ENCODE measurements at regions not wholly inside any gene's neighbourhood (a gene's known extent, or its start where the extent isn't known, plus 50 kb on each side); places are given as distances from the start of the nearest gene placed in this dataset.

DNA sequence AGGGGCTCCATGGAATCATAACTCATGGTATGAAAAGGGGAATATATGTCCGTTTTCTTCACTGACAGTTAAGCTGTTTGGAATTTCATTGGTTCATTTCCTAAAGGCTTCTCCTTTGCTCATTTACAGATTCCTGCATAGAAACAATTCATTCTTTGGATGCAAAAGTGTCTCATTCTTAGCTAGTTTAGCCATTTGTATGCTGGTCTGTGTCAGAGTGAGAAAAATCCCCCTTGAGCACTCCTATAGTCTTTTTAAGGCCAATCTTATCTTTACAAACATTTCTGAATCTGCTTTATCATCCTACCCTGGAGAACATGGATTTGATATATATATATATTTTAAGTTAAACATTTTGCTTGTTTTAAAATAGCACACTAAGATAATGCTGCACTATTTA lies 1260.9 kb upstream of the NRXN1 start (continued):
- no peak for TF ChIP-seq RCOR1 (conservative IDR thresholded peaks at IDR 0.05; ENCODE audit: low read depth, low read length)
- no peak for TF ChIP-seq HDAC6 (IDR thresholded peaks at IDR 0.05; ENCODE audit: unreplicated experiment)
- no peak for TF ChIP-seq KAT2A (conservative IDR thresholded peaks at IDR 0.05; ENCODE audit: control insufficient read depth, low read depth, low read length)
- TF ChIP-seq, protein P1, sequence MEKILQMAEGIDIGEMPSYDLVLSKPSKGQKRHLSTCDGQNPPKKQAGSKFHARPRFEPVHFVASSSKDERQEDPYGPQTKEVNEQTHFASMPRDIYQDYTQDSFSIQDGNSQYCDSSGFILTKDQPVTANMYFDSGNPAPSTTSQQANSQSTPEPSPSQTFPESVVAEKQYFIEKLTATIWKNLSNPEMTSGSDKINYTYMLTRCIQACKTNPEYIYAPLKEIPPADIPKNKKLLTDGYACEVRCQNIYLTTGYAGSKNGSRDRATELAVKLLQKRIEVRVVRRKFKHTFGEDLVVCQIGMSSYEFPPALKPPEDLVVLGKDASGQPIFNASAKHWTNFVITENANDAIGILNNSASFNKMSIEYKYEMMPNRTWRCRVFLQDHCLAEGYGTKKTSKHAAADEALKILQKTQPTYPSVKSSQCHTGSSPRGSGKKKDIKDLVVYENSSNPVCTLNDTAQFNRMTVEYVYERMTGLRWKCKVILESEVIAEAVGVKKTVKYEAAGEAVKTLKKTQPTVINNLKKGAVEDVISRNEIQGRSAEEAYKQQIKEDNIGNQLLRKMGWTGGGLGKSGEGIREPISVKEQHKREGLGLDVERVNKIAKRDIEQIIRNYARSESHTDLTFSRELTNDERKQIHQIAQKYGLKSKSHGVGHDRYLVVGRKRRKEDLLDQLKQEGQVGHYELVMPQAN (conservative IDR thresholded peaks at IDR 0.05), result no peak
- no peak for TF ChIP-seq MTA3 (IDR thresholded peaks at IDR 0.05; ENCODE audit: borderline replicate concordance, low read length)
- no peak for TF ChIP-seq EGR1 (IDR thresholded peaks at IDR 0.05; ENCODE audit: borderline replicate concordance in 1 of 2, low read depth in 2 of 2, low read length in 2 of 2)

DNA sequence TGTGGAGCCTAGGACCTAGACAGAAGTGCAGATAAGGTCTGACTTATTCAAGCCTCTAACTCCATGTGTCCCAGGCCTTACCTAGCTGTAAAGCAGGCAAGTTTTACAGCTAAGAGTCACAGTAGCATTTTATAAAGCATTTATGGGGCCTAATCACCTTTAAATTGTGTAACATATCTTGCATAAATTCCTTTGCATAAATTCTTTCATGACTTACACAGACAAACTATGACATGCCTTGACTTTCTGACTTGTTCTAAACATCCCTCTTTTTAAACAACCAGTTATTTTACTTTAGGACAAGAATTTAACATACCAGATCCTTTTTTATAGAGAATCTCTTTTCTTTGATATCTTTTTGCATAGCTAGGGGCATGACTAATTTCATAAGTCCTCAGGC lies 1257.8 kb upstream of the NRXN1 start:
- no peak for ATAC-seq
- no peak overlapping the region for H2AFZ ChIP-seq (ENCODE audit: control insufficient read depth, low read depth, low read length)
- SMC1A ChIA-PET (ENCODE audit: uncharacterized antibody, unreplicated experiment), result no interaction called here
- no peaks in the 10 kb centered on the region for H3K4me1 ChIP-seq (ENCODE audit: control insufficient read depth, insufficient read depth, low read length)
- no peak overlapping the region for H3K4me3 ChIP-seq
- H3K9ac ChIP-seq (ENCODE audit: control insufficient read depth, insufficient read depth, low read length), result no peak overlapping the region
- POLR2A ChIA-PET, result no interaction called here
- no peak overlapping the region for H3K27ac ChIP-seq (ENCODE audit: control insufficient read depth, insufficient read depth)
- H4K20me1 ChIP-seq (ENCODE audit: control insufficient read depth, insufficient read depth), result no peaks in the 10 kb centered on the region
- RAD21 ChIA-PET (ENCODE audit: unreplicated experiment), result no interaction called here
- no peaks in the 10 kb centered on the region for H3K9me3 ChIP-seq (replicated peaks; ENCODE audit: control insufficient read depth, insufficient read depth, low read length)
- no TSS peak for BruUV-seq (replicated peaks)
- no peaks in the 10 kb centered on the region for H3K36me3 ChIP-seq (ENCODE audit: control insufficient read depth in 2 of 2, insufficient read depth in 2 of 2, low read length in 1 of 2)
- FAIRE-seq, result no peak
- no peak overlapping the region for H3K4me2 ChIP-seq (ENCODE audit: control insufficient read depth, insufficient read depth)
- no peaks in the 10 kb centered on the region for H3K79me2 ChIP-seq (ENCODE audit: control insufficient read depth, insufficient read depth, low read length)
- TF ChIP-seq, protein P2, sequence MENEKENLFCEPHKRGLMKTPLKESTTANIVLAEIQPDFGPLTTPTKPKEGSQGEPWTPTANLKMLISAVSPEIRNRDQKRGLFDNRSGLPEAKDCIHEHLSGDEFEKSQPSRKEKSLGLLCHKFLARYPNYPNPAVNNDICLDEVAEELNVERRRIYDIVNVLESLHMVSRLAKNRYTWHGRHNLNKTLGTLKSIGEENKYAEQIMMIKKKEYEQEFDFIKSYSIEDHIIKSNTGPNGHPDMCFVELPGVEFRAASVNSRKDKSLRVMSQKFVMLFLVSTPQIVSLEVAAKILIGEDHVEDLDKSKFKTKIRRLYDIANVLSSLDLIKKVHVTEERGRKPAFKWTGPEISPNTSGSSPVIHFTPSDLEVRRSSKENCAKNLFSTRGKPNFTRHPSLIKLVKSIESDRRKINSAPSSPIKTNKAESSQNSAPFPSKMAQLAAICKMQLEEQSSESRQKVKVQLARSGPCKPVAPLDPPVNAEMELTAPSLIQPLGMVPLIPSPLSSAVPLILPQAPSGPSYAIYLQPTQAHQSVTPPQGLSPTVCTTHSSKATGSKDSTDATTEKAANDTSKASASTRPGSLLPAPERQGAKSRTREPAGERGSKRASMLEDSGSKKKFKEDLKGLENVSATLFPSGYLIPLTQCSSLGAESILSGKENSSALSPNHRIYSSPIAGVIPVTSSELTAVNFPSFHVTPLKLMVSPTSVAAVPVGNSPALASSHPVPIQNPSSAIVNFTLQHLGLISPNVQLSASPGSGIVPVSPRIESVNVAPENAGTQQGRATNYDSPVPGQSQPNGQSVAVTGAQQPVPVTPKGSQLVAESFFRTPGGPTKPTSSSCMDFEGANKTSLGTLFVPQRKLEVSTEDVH (IDR thresholded peaks at IDR 0.05; ENCODE audit: low read depth, partially characterized antibody), result no peak
- TF ChIP-seq POLR2AphosphoS2 (IDR thresholded peaks at IDR 0.05; ENCODE audit: low read depth, low read length), result no peak
- TF ChIP-seq, protein P1 (conservative IDR thresholded peaks at IDR 0.05), result no peak
- TF ChIP-seq GATAD2B (conservative IDR thresholded peaks at IDR 0.05; ENCODE audit: low read depth), result no peak
- TF ChIP-seq, protein P3, sequence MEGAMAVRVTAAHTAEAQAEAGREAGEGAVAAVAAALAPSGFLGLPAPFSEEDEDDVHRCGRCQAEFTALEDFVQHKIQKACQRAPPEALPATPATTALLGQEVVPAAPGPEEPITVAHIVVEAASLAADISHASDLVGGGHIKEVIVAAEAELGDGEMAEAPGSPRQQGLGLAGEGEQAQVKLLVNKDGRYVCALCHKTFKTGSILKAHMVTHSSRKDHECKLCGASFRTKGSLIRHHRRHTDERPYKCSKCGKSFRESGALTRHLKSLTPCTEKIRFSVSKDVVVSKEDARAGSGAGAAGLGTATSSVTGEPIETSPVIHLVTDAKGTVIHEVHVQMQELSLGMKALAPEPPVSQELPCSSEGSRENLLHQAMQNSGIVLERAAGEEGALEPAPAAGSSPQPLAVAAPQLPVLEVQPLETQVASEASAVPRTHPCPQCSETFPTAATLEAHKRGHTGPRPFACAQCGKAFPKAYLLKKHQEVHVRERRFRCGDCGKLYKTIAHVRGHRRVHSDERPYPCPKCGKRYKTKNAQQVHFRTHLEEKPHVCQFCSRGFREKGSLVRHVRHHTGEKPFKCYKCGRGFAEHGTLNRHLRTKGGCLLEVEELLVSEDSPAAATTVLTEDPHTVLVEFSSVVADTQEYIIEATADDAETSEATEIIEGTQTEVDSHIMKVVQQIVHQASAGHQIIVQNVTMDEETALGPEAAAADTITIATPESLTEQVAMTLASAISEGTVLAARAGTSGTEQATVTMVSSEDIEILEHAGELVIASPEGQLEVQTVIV (IDR thresholded peaks at IDR 0.05; ENCODE audit: borderline replicate concordance, partially characterized antibody), result no peak
- no peak for TF ChIP-seq CEBPB (IDR thresholded peaks at IDR 0.05; ENCODE audit: borderline replicate concordance in 1 of 2, low read depth in 2 of 2, low read length in 2 of 2)
- TF ChIP-seq BCL11A (IDR thresholded peaks at IDR 0.05; ENCODE audit: low read depth, low read length), result no peak
- intact Hi-C loops (cut with micrococcal nuclease; ENCODE audit: unreplicated experiment) (no loop called here), in situ Hi-C loops (cut with MboI) (no loop called here)
- H3K27me3 ChIP-seq (replicated peaks in 1 of 2; ENCODE audit: control insufficient read depth in 2 of 2, insufficient read depth in 2 of 2, low read length in 1 of 2), result no peaks in the 10 kb centered on the region
- no peak for DNase-seq (ENCODE audit: low read depth, low spot score)
- CTCF ChIA-PET, result interaction anchor here (0.7 kb wide), 1 partner anchor 9 kb away, joined by 3 read pairs; no protein-coding TSS in a partner anchor
